Activated CD4-positive, alpha-beta T cell treated with anti-CD3 and anti-CD28 coated beads for 36 hours (primary cell): ENCODE measurements at regions not wholly inside any gene's neighbourhood (a gene's known extent, or its start where the extent isn't known, plus 50 kb on each side); places are given as distances from the start of the nearest gene placed in this dataset.

Experiments
- ATAC-seq: fragments of 200-7000 bp; cut with Tn5 transposase; one replicate; pipeline ENCODE4 v1.10.0; 2021; ENCODE audit warnings: mild to moderate bottlenecking, moderate library complexity
- CTCF ChIA-PET: fragments of 350-600 bp; sonication (Branson Sonifier 250); formaldehyde crosslinking; loops from one replicate; lab custom pipeline; 2021; ENCODE audit warnings: antibody characterized with exemption; lab: Charles Lee
- POLR2A ChIA-PET: fragments of 350-600 bp; sonication (Branson Sonifier 250); formaldehyde crosslinking; loops from one replicate; lab custom pipeline; 2021; ENCODE audit warnings: antibody characterized with exemption, inconsistent platforms; lab: Charles Lee
- DNase-seq: peaks from one replicate; pipeline ENCODE4 v3.0.0-alpha.2; 2020
- H3K27ac Mint-ChIP-seq: one replicate; pipeline ENCODE4 v1.8.0; 2021; ENCODE audit warnings: mixed read lengths
- H3K27me3 Mint-ChIP-seq: one replicate; pipeline ENCODE4 v1.8.0; 2021; ENCODE audit warnings: mixed read lengths
- H3K36me3 Mint-ChIP-seq: one replicate; pipeline ENCODE4 v1.8.0; 2021; ENCODE audit warnings: low read depth, mixed read lengths
- H3K4me1 Mint-ChIP-seq: one replicate; pipeline ENCODE4 v1.8.0; 2021; ENCODE audit warnings: mixed read lengths
- H3K4me3 Mint-ChIP-seq: one replicate; pipeline ENCODE4 v1.8.0; 2021; ENCODE audit warnings: mild to moderate bottlenecking, moderate library complexity, mixed read lengths
- H3K9me3 Mint-ChIP-seq: one replicate; pipeline ENCODE4 v1.8.0; 2021; ENCODE audit warnings: low read depth, mixed read lengths
- intact Hi-C, 2 experiments: fragments of 100-400 bp; cut with DNase I in 1 of 2; cut with micrococcal nuclease in 1 of 2; formaldehyde crosslinking; loops; one replicate each; pipeline versions ENCODE4 v1.14.2 to v1.15.1; 2022 to 2024; cut with DNase I, micrococcal nuclease

DNA sequence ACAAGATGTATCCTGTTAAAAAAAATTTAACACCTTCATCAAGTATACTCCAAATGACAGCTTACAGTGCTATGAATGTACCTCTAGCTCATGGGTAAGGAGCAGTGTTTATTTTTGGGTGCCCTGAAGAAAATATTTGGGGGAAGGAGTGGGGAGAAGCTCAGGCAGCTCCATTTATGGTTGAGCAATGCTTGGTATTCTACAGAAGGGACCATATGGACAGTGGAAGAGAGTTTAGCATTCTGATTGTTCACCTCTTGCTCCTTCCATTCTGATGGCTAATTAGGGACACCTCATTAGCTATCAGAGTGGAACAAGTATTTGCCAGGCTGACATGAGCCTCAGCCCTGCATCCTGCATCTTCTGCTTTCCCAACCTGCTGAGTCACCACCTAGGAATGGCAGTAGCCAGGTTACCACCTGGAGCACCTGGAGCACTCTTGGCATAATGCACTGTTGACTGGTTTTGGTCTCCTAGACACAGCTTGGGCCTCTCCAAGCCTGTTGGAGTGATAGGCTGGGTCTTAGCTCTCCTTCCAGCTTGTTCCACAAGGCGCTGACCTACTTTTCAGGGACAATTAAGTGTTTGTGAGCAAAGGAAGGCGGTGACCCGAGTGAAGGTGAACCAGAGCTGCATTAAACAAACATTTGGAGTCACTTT lies 62.0 kb upstream of the MACF1 start:
- H3K9me3 Mint-ChIP-seq = no peaks in the 10 kb centered on the region
- ChIA-PET CTCF (interaction anchor here (0.7 to 0.9 kb wide), 3 partner anchors 9 to 71 kb away, joined by 3 read pairs; no protein-coding TSS in a partner anchor), POLR2A (no interaction called here)
- ATAC-seq (no peak), DNase-seq (no peak)
- peaks cover 2% of the 10 kb centered on the region for H3K27me3 Mint-ChIP-seq
- intact Hi-C loops = no loop called here
- H3K27ac Mint-ChIP-seq = no peak overlapping the region
- no peaks in the 10 kb centered on the region for H3K4me1 Mint-ChIP-seq
- H3K4me3 Mint-ChIP-seq = no peak overlapping the region
- no peaks in the 10 kb centered on the region for H3K36me3 Mint-ChIP-seq

DNA sequence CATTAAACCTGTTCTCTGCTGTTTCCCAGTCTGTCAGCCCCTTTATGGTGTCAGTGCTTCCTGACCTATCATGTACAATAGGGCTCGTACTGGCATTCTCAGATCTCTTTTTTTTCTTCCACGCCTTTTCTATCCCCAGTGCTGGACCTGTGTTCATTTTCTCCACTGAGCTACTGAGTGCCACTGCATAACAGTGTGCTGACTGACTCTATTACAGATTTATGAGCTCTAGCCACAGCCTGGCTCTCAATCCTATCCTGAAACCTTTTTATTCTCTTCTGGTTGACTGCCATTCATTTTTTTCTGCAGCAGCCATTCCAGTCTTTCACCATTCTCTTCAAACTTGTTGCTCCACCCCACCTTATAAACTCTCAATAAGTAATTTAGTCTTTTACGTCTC lies 59.6 kb upstream of the MACF1 start:
- intact Hi-C loops = no loop called here
- H3K4me3 Mint-ChIP-seq = no peak overlapping the region
- CTCF ChIA-PET = no interaction called here

DNA sequence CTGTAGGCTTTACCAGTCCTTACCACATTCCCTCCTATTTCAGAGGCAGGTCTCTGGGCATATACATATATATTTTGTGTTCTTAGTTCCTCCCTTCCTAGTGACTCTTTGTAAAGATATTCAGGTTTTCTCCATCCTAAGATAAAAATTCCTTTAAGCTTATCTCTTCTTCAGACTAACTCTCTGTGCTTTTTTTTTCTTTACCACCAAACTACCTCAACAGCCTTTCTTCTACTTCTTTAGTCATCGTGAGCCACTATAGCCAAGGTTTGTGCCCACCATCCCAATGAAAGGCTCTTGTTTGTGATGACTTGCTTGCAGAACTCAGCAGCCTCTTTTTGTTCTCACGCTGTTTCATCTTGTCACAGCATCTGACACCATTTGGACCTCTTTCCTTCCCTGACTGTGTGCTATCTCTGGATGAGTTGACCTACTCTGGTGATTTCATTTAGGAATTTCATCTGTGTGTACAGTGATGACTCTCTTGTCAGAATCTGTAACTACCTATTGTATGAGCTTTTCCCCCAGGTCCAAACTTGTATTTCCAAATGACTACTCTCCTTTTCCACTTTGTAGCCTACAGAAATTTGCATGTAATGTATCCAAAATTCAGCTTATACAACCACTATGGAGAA lies 59.0 kb upstream of the MACF1 start:
- Mint-ChIP-seq H3K9me3 (no peaks in the 10 kb centered on the region), H3K36me3 (no peaks in the 10 kb centered on the region), H3K27me3 (peaks cover 5% of the 10 kb centered on the region), H3K27ac (no peak overlapping the region), H3K4me1 (no peaks in the 10 kb centered on the region), H3K4me3 (no peak overlapping the region)
- POLR2A ChIA-PET = no interaction called here
- CTCF ChIA-PET = interaction anchor here (0.6 to 1.1 kb wide), 2 partner anchors 53 to 95 kb away, joined by 3 read pairs; no protein-coding TSS in a partner anchor
- DNase-seq = no peak
- intact Hi-C loops = no loop called here
- no peak for ATAC-seq

More for the DNA sequence above, 59.6 kb upstream of the MACF1 start:
- DNase-seq = no peak
- no peaks in the 10 kb centered on the region for H3K4me1 Mint-ChIP-seq
- no peak for ATAC-seq
- POLR2A ChIA-PET = interaction anchor here (0.6 kb wide), 1 partner anchor 237 kb away, joined by 5 read pairs; no protein-coding TSS in a partner anchor
- no peaks in the 10 kb centered on the region for H3K36me3 Mint-ChIP-seq
- H3K9me3 Mint-ChIP-seq = no peaks in the 10 kb centered on the region
- peaks cover 5% of the 10 kb centered on the region for H3K27me3 Mint-ChIP-seq
- H3K27ac Mint-ChIP-seq = no peak overlapping the region

DNA sequence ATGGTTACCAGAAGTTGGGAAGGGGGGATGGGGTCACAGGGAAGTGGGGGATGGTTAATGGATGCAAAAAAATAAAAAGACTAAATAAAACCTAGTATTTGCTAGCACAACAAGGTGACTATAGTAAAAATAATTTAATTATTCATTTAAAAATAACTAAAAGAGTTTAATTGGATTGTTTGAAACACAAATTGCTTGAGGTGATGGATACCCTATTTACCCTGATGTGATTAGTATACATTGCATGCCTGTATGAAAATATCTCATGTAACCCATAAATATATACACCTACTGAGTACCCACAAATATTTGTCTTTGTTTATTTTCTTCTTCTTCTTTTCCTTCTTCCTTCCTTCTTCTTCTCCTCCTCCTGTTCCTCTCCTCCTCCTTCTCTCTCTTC lies 57.8 kb upstream of the MACF1 start:
- H3K27me3 Mint-ChIP-seq = peaks cover 7% of the 10 kb centered on the region
- no peak for ATAC-seq
- intact Hi-C loops = no loop called here
- no peaks in the 10 kb centered on the region for H3K36me3 Mint-ChIP-seq
- H3K9me3 Mint-ChIP-seq = no peaks in the 10 kb centered on the region
- CTCF ChIA-PET = no interaction called here
- H3K4me1 Mint-ChIP-seq = no peaks in the 10 kb centered on the region
- POLR2A ChIA-PET = no interaction called here
- H3K4me3 Mint-ChIP-seq = no peak overlapping the region
- no peak for DNase-seq
- no peak overlapping the region for H3K27ac Mint-ChIP-seq

DNA sequence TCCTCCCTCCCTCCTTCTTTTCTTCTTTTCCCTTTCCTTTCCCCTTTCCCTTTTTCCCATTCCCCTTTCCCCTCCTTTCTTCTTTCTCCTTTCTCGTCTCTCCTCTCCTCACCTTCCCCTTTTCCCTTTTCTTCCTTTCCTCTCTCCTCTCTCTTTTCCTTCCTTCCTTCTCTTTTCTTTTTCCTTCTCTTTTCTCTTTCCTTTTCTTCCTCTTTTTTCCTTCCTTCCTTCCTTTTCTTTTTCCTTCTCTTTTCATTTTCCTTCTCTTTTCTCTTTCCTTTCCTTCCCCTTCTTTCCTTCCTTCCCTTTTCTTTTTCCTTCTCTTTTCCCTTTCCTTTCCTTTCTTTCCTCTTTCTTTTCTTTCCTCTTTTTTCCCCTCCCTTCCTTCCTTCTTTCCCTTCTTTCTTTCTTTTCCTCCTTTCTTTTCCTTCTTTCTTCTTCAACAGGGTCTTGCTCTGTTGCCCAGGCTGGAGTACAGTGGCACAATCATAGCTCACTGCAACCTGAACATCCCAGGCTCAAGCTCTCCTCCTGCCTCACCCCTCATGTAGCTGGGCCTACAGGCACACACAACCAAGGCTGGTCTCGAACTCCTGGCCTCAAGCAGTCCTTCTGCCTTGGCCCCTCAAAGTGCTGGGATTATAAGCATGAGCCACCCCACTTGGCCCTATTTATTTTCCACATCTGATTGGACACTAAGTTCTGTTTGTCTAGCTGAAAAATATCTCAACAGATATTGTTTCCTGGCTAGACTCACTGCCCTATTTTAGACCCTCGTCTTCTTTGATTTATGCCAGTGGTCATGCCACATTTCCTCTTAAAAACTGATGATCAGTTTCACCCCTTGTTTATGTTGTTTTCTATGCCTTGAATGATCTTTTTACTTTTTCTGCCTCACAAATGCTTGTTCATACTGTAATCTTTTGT lies 57.1 kb upstream of the MACF1 start:
- Mint-ChIP-seq H3K27ac (no peak overlapping the region), H3K9me3 (no peaks in the 10 kb centered on the region), H3K36me3 (no peaks in the 10 kb centered on the region), H3K4me1 (no peaks in the 10 kb centered on the region), H3K27me3 (peaks cover 7% of the 10 kb centered on the region), H3K4me3 (no peak overlapping the region)
- POLR2A ChIA-PET = interaction anchor here (0.7 kb wide), 1 partner anchor 121 kb away, joined by 3 read pairs; the partner anchor contains the start of gene NDUFS5
- intact Hi-C loops = no loop called here
- DNase-seq (no peak), ATAC-seq (no peak)
- CTCF ChIA-PET = no interaction called here

DNA sequence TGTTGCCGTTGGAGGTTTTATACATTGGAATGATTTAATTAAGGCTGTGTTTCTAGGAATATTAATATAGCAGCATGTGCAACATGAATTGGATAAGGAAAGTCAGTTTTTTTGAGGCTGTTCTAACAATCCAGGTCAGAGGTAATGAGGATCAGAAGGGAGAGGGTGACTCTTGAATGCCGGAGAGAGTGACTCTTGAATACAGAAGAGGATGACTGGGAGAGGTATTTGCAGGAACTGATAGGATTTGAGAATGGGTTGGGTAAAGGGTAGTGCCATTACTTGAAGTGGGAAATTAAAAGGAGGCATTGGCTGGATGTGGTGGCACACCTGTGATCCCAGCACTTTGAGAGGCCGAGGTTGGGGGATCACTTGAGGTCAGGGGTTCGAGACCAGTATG lies 55.6 kb upstream of the MACF1 start:
- H3K4me1 Mint-ChIP-seq = no peaks in the 10 kb centered on the region
- intact Hi-C loops = no loop called here
- no peaks in the 10 kb centered on the region for H3K9me3 Mint-ChIP-seq
- H3K27ac Mint-ChIP-seq = no peak overlapping the region
- H3K36me3 Mint-ChIP-seq = no peaks in the 10 kb centered on the region
- peaks cover 7% of the 10 kb centered on the region for H3K27me3 Mint-ChIP-seq
- no peak for DNase-seq
- ATAC-seq = no peak
- no peak overlapping the region for H3K4me3 Mint-ChIP-seq
- CTCF ChIA-PET = no interaction called here
- POLR2A ChIA-PET = no interaction called here

DNA sequence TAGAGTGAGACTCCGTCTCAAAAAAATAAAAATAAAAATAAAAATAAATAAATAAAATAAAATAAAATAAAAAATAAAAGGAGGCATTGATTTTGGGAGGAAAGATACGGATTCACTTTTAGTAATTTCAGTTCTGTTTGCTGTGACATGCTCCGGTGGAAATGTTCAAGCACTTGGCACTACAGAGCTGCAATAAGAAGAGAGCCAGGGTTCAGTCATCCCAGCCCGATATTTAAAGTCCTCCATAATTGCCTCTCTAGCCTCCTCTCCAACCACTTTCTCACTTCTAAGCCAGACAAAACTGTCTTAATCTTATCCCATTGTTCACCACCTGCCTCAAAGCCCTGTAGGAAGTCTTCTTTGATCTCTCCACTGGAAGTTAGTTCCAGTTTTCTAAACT lies 55.0 kb upstream of the MACF1 start:
- Mint-ChIP-seq H3K9me3 (no peaks in the 10 kb centered on the region), H3K4me1 (no peaks in the 10 kb centered on the region), H3K27ac (no peak overlapping the region), H3K27me3 (peaks cover 7% of the 10 kb centered on the region), H3K36me3 (no peaks in the 10 kb centered on the region), H3K4me3 (no peak overlapping the region)
- intact Hi-C loops = no loop called here
- ATAC-seq (no peak), DNase-seq (no peak)
- ChIA-PET POLR2A (no interaction called here), CTCF (interaction anchor here (1.0 kb wide), 1 partner anchor 42 kb away, joined by 3 read pairs; no protein-coding TSS in a partner anchor)

DNA sequence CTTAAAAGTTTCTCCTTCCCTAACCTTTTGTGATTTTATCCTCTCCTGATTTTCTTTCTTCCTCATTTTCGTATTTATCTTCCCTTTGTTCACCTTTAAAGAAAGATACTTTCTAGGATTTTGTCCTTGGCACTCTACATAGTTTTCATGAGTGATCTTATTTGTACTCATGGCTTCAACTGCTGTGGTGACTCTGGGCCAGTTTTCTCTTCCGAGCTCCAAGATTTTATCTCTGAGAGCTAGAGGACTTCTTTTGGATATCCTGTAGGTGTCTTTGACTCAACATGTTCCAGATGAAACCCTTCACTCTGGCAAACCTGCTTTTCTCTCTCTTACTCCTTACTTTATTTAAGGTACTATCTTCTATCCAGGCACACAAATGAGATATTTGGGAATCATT lies 53.7 kb upstream of the MACF1 start:
- Mint-ChIP-seq H3K9me3 (no peaks in the 10 kb centered on the region), H3K36me3 (no peaks in the 10 kb centered on the region), H3K27ac (no peak overlapping the region), H3K4me1 (peaks cover 5% of the 10 kb centered on the region), H3K27me3 (peaks cover 7% of the 10 kb centered on the region), H3K4me3 (no peak overlapping the region)
- intact Hi-C loops = no loop called here
- CTCF ChIA-PET = no interaction called here
- ATAC-seq = no peak
- POLR2A ChIA-PET = no interaction called here
- DNase-seq = no peak

DNA sequence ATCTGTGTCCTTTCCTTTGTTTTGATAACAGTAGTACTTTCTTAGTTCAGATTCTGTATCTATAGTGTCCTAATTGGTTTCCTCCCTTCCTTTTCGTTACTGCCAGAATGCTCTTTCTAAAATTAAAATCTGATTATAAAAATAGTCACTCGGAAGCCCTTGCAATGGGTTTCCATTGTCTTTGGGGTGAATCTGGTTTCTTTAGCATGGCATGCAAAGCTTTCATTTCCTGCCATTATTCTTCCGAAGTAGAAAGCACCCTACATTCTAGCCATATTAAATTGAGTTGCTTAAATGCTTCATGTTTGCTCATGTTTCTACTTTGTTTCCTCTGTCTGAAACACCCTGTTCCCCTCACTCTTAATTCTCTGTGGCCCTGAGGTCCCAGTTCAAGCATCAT lies 53.2 kb upstream of the MACF1 start:
- no peak for DNase-seq
- Mint-ChIP-seq H3K27me3 (peaks cover 7% of the 10 kb centered on the region), H3K4me3 (no peak overlapping the region), H3K4me1 (peaks cover 5% of the 10 kb centered on the region), H3K9me3 (no peaks in the 10 kb centered on the region), H3K27ac (no peak overlapping the region), H3K36me3 (no peaks in the 10 kb centered on the region)
- CTCF ChIA-PET = interaction anchor here (1.0 kb wide), 1 partner anchor 16 kb away, joined by 3 read pairs; no protein-coding TSS in a partner anchor
- ATAC-seq = no peak
- intact Hi-C loops = no loop called here
- POLR2A ChIA-PET = no interaction called here

DNA sequence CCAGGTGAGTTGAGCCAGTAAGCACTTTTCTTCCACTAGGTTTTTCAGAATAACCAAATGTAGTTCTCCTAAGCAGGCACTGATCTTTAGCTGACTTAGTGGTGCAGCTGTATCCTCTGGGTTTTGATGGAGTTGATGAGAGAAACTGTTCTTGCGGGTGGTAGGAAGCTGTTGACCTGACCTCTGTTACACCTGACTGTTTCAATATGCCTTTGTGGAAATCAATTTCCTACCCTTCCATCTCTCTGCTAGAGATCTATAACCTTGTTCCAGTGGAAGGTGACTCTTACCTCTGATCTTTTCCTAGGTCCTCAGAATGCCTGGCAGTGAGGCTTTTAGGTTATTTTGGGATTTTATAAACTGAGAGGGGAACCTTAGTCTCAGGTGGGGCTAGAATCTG lies 51.6 kb upstream of the MACF1 start:
- ChIA-PET CTCF (interaction anchor here (0.7 kb wide), 1 partner anchor 231 kb away, joined by 4 read pairs; no protein-coding TSS in a partner anchor), POLR2A (no interaction called here)
- Mint-ChIP-seq H3K4me3 (no peak overlapping the region), H3K36me3 (no peaks in the 10 kb centered on the region), H3K9me3 (no peaks in the 10 kb centered on the region), H3K4me1 (peaks cover 5% of the 10 kb centered on the region), H3K27me3 (peaks cover 2% of the 10 kb centered on the region), H3K27ac (no peak overlapping the region)
- intact Hi-C loops = no loop called here
- no peak for DNase-seq
- ATAC-seq = no peak

DNA sequence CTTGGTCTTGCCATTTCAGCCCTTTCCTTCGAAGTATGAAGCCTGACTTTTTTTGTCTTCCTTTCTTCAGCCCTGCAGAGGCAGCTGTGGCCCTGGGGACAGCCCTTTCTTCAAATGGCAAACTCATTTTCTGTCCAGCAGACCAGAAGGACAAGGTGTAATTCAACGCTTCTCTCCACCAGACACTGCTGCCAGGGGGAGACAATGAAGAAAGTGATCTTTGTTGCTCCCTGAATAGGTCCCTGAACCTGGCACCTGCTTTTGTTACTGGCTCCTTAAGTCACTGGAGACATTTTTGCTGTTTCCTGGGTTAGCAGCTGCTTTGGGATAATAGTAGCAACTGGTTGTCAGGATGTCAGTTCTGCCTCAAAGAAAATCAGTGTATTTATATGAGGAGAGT lies 50.8 kb upstream of the MACF1 start:
- POLR2A ChIA-PET = no interaction called here
- no peaks in the 10 kb centered on the region for H3K36me3 Mint-ChIP-seq

More for the DNA sequence above, 50.8 kb upstream of the MACF1 start:
- Mint-ChIP-seq H3K27ac (no peak overlapping the region), H3K27me3 (peaks cover 2% of the 10 kb centered on the region), H3K9me3 (no peaks in the 10 kb centered on the region), H3K4me1 (peaks cover 5% of the 10 kb centered on the region), H3K4me3 (no peak overlapping the region)
- no peak for DNase-seq
- ATAC-seq = no peak
- CTCF ChIA-PET = no interaction called here
- intact Hi-C loops = no loop called here
